C4-2B (cell line): ENCODE measurements at regions not wholly inside any gene's neighbourhood (a gene's known extent, or its start where the extent isn't known, plus 50 kb on each side); places are given as distances from the start of the nearest gene placed in this dataset.

Experiments used
- CTCF ChIP-seq: fragments of 450-650 bp; conservative IDR thresholded peaks from 2 replicates; pipeline ENCODE4 v1.5.1; 2017; ENCODE audit warnings: mild to moderate bottlenecking
- ZFX ChIP-seq: fragments of 450-650 bp; IDR thresholded peaks from 2 replicates; pipeline ENCODE4 v1.6.1; 2017

GRCh38 chr1:87185077-87185476 lies 143.6 kb upstream of the LMO4 start:
- no peak for TF ChIP-seq CTCF
- TF ChIP-seq ZFX: no peak
